ENCODE measurements at regions not wholly inside any gene's neighbourhood (a gene's known extent, or its start where the extent isn't known, plus 50 kb on each side); places are given as distances from the start of the nearest gene placed in this dataset.

- Mint-ChIP-seq H3K36me3 (no peaks in the 10 kb centered on the region), H3K27ac (no peak overlapping the region), H3K9me3 (no peaks in the 10 kb centered on the region), H3K27me3 (no peaks in the 10 kb centered on the region), H3K4me1 (no peaks in the 10 kb centered on the region), H3K4me3 (no peak overlapping the region)
- ChIA-PET POLR2A (no interaction called here), CTCF (no interaction called here)
- no peaks in the 10 kb centered on the region for H3K36me3 ChIP-seq (ENCODE audit: control insufficient read depth in 2 of 2, extremely low read depth in 1 of 2, insufficient read depth in 1 of 2, low read length in 1 of 2)
- H3K9me3 ChIP-seq, result no peaks in the 10 kb centered on the region
- no peaks in the 10 kb centered on the region for H3K4me1 ChIP-seq (ENCODE audit: control insufficient read depth in 1 of 2, extremely low read depth in 1 of 2, insufficient read depth in 2 of 2, low read length in 2 of 2)
- H3K4me3 ChIP-seq (ENCODE audit: control insufficient read depth in 1 of 2, extremely low read depth in 1 of 2, low read length in 1 of 2), result no peak overlapping the region
- DNase-seq (no peak), ATAC-seq (replicated peaks in 1 of 4) (no peak)
- no peak overlapping the region for H3K27ac ChIP-seq (ENCODE audit: low read length)
- H3K27me3 ChIP-seq (replicated peaks in 1 of 2; ENCODE audit: control insufficient read depth in 2 of 2, extremely low read depth in 1 of 2, insufficient read depth in 2 of 2, low read length in 1 of 2), result peaks cover 0 to 10% of the 10 kb centered on the region in 2 experiments
- WGBS (ENCODE audit: insufficient coverage), result no CpG with 5 or more reads among the region's 2 CpGs
Observed at GRCh38 chr10:21264271-21264670, 261.2 kb downstream of the SKIDA1 start.

GRCh38 chr10:21263839-21264238 is 261.6 kb downstream of the SKIDA1 start:
- H3K4me1 Mint-ChIP-seq, result no peaks in the 10 kb centered on the region
- no peak overlapping the region for H3K27ac Mint-ChIP-seq
- H3K4me3 Mint-ChIP-seq, result no peak overlapping the region
- no peaks in the 10 kb centered on the region for H3K36me3 ChIP-seq (ENCODE audit: control insufficient read depth in 2 of 2, extremely low read depth in 1 of 2, insufficient read depth in 1 of 2, low read length in 1 of 2)
- DNase-seq (no peak), ATAC-seq (replicated peaks in 1 of 4) (no peak)
- peaks cover 0 to 10% of the 10 kb centered on the region in 2 experiments for H3K27me3 ChIP-seq (replicated peaks in 1 of 2; ENCODE audit: control insufficient read depth in 2 of 2, extremely low read depth in 1 of 2, insufficient read depth in 2 of 2, low read length in 1 of 2)
- WGBS (ENCODE audit: insufficient coverage), result no CpG with 5 or more reads among the region's 3 CpGs
- no peaks in the 10 kb centered on the region for H3K9me3 ChIP-seq
- no peaks in the 10 kb centered on the region for H3K36me3 Mint-ChIP-seq
- no peaks in the 10 kb centered on the region for H3K27me3 Mint-ChIP-seq
- ChIA-PET POLR2A (no interaction called here), CTCF (no interaction called here)
- no peaks in the 10 kb centered on the region for H3K9me3 Mint-ChIP-seq
- no peak overlapping the region for H3K27ac ChIP-seq (ENCODE audit: low read length)
- H3K4me3 ChIP-seq (ENCODE audit: control insufficient read depth in 1 of 2, extremely low read depth in 1 of 2, low read length in 1 of 2), result no peak overlapping the region
- no peaks in the 10 kb centered on the region for H3K4me1 ChIP-seq (ENCODE audit: control insufficient read depth in 1 of 2, extremely low read depth in 1 of 2, insufficient read depth in 2 of 2, low read length in 2 of 2)

GRCh38 chr10:21263263-21263803 is 262.1 kb downstream of the SKIDA1 start:
- Mint-ChIP-seq H3K9me3 (no peaks in the 10 kb centered on the region), H3K27me3 (no peaks in the 10 kb centered on the region), H3K4me1 (no peaks in the 10 kb centered on the region), H3K4me3 (no peak overlapping the region), H3K27ac (no peak overlapping the region), H3K36me3 (no peaks in the 10 kb centered on the region)
- H3K27ac ChIP-seq (ENCODE audit: low read length), result no peak overlapping the region
- no peak for ATAC-seq (replicated peaks in 1 of 4)
- whole genome bisulfite sequencing (ENCODE audit: insufficient coverage), result 84% methylated on average over 6 of the region's 12 CpGs
- no peaks in the 10 kb centered on the region for H3K9me3 ChIP-seq
- no peak overlapping the region for H3K4me3 ChIP-seq (ENCODE audit: control insufficient read depth in 1 of 2, extremely low read depth in 1 of 2, low read length in 1 of 2)
- no peak for DNase-seq
- no peaks in the 10 kb centered on the region for H3K36me3 ChIP-seq (ENCODE audit: control insufficient read depth in 2 of 2, extremely low read depth in 1 of 2, insufficient read depth in 1 of 2, low read length in 1 of 2)
- H3K27me3 ChIP-seq (replicated peaks in 1 of 2; ENCODE audit: control insufficient read depth in 2 of 2, extremely low read depth in 1 of 2, insufficient read depth in 2 of 2, low read length in 1 of 2), result peaks cover 0 to 10% of the 10 kb centered on the region in 2 experiments
- no peaks in the 10 kb centered on the region for H3K4me1 ChIP-seq (ENCODE audit: control insufficient read depth in 1 of 2, extremely low read depth in 1 of 2, insufficient read depth in 2 of 2, low read length in 2 of 2)
- POLR2A ChIA-PET, result no interaction called here
- CTCF ChIA-PET, result no interaction called here

- H3K27me3 ChIP-seq (replicated peaks in 1 of 2; ENCODE audit: control insufficient read depth in 2 of 2, extremely low read depth in 1 of 2, insufficient read depth in 2 of 2, low read length in 1 of 2), result peaks cover 0 to 6% of the 10 kb centered on the region in 2 experiments
- peaks cover 0 to 4% of the 10 kb centered on the region in 2 donors for H3K27me3 Mint-ChIP-seq
- H3K9me3 ChIP-seq, result no peaks in the 10 kb centered on the region
- no peaks in the 10 kb centered on the region for H3K9me3 Mint-ChIP-seq
- DNase-seq (no peak), ATAC-seq (replicated peaks in 1 of 4) (no peak)
- no peak overlapping the region for H3K4me3 Mint-ChIP-seq
- no peaks in the 10 kb centered on the region for H3K4me1 ChIP-seq (ENCODE audit: control insufficient read depth in 1 of 2, extremely low read depth in 1 of 2, insufficient read depth in 2 of 2, low read length in 2 of 2)
- no peaks in the 10 kb centered on the region for H3K36me3 Mint-ChIP-seq
- no peak overlapping the region for H3K27ac ChIP-seq (ENCODE audit: low read length)
- CTCF ChIA-PET, result interaction anchor here in 1 of 2 donors (0.6 kb wide), 1 partner anchor 13 kb away, joined by 3 read pairs; no protein-coding TSS in a partner anchor
- no peak overlapping the region for H3K4me3 ChIP-seq (ENCODE audit: control insufficient read depth in 1 of 2, extremely low read depth in 1 of 2, low read length in 1 of 2)
- H3K36me3 ChIP-seq (ENCODE audit: control insufficient read depth in 2 of 2, extremely low read depth in 1 of 2, insufficient read depth in 1 of 2, low read length in 1 of 2), result no peaks in the 10 kb centered on the region
- H3K27ac Mint-ChIP-seq, result no peak overlapping the region
- 85% methylated on average over 11 of the region's 15 CpGs for WGBS (ENCODE audit: insufficient coverage)
- POLR2A ChIA-PET, result no interaction called here
- H3K4me1 Mint-ChIP-seq, result no peaks in the 10 kb centered on the region
Observed at GRCh38 chr10:21261842-21262294, 263.6 kb downstream of the SKIDA1 start.

- Histone ChIP-seq H3K27me3 (replicated peaks in 1 of 2; ENCODE audit: control insufficient read depth in 2 of 2, extremely low read depth in 1 of 2, insufficient read depth in 2 of 2, low read length in 1 of 2) (peaks cover 0 to 6% of the 10 kb centered on the region in 2 experiments), H3K36me3 (ENCODE audit: control insufficient read depth in 2 of 2, extremely low read depth in 1 of 2, insufficient read depth in 1 of 2, low read length in 1 of 2) (no peaks in the 10 kb centered on the region), H3K4me3 (ENCODE audit: control insufficient read depth in 1 of 2, extremely low read depth in 1 of 2, low read length in 1 of 2) (no peak overlapping the region), H3K9me3 (no peaks in the 10 kb centered on the region), H3K4me1 (ENCODE audit: control insufficient read depth in 1 of 2, extremely low read depth in 1 of 2, insufficient read depth in 2 of 2, low read length in 2 of 2) (no peaks in the 10 kb centered on the region), H3K27ac (ENCODE audit: low read length) (no peak overlapping the region)
- WGBS (ENCODE audit: insufficient coverage), result 79% methylated on average over 8 of the region's 11 CpGs
- Mint-ChIP-seq H3K27me3 (peaks cover 0 to 4% of the 10 kb centered on the region in 2 donors), H3K4me1 (no peaks in the 10 kb centered on the region), H3K4me3 (no peak overlapping the region), H3K27ac (no peak overlapping the region), H3K36me3 (no peaks in the 10 kb centered on the region), H3K9me3 (no peaks in the 10 kb centered on the region)
- ATAC-seq (replicated peaks in 1 of 4), result no peak
- no peak for DNase-seq
- POLR2A ChIA-PET, result no interaction called here
- CTCF ChIA-PET, result no interaction called here
Observed at GRCh38 chr10:21260506-21261149, 264.9 kb downstream of the SKIDA1 start.

- H3K4me1 ChIP-seq (ENCODE audit: control insufficient read depth in 1 of 2, extremely low read depth in 1 of 2, insufficient read depth in 2 of 2, low read length in 2 of 2), result no peaks in the 10 kb centered on the region
- H3K27ac ChIP-seq (ENCODE audit: low read length), result no peak overlapping the region
- no peaks in the 10 kb centered on the region for H3K9me3 ChIP-seq
- no peak for ATAC-seq (replicated peaks in 1 of 4)
- Mint-ChIP-seq H3K36me3 (no peaks in the 10 kb centered on the region), H3K27ac (no peak overlapping the region), H3K4me1 (no peaks in the 10 kb centered on the region), H3K9me3 (no peaks in the 10 kb centered on the region), H3K27me3 (peaks cover 1 to 5% of the 10 kb centered on the region in 2 donors), H3K4me3 (no peak overlapping the region)
- CTCF ChIA-PET, result no interaction called here
- no peak overlapping the region for H3K4me3 ChIP-seq (ENCODE audit: control insufficient read depth in 1 of 2, extremely low read depth in 1 of 2, low read length in 1 of 2)
- H3K36me3 ChIP-seq (ENCODE audit: control insufficient read depth in 2 of 2, extremely low read depth in 1 of 2, insufficient read depth in 1 of 2, low read length in 1 of 2), result no peaks in the 10 kb centered on the region
- peaks cover 0 to 6% of the 10 kb centered on the region in 2 experiments for H3K27me3 ChIP-seq (replicated peaks in 1 of 2; ENCODE audit: control insufficient read depth in 2 of 2, extremely low read depth in 1 of 2, insufficient read depth in 2 of 2, low read length in 1 of 2)
- no peak for DNase-seq
- WGBS (ENCODE audit: insufficient coverage), result 89% methylated on average over 3 of the region's 6 CpGs
- POLR2A ChIA-PET, result no interaction called here
Observed at GRCh38 chr10:21260066-21260465, 265.4 kb downstream of the SKIDA1 start.

Measured in T-cell (primary cell).